ENCODE measurements at regions not wholly inside any gene's neighbourhood (a gene's known extent, or its start where the extent isn't known, plus 50 kb on each side); places are given as distances from the start of the nearest gene placed in this dataset.

DNA sequence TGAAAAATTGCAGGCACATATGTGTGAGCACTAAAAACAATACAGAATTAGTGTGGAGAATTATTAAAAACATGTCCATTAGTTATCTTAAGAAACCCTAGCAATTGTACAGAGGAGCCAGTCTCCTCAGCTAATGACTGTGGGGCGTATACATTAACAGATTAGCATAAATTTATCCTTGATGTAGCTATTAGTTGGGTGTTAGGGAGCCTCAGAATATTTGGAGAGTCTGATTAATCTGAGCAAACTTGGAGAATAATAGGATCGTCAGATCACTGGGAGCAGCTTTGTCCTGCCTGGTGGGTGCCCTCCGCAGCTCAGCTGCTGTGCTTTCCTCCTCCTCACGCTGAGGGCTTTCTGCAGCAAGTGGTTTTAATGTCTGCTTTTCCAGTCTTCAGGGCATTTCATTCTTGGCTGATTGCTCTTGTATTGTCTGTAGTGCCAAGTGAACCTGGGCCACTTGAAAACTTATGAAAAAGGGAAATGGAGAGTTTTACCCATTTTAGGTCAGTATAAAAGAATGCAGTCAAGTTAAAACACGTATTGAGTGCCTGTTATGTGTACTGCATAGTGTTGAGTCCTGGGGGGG lies 417.4 kb upstream of the SEMA6D start:
- TF ChIP-seq CTCF (IDR thresholded peaks at IDR 0.05) (no peak), POLR2A (IDR thresholded peaks at IDR 0.05) (no peak)

Data from lower leg skin (tissue), 3 donors.